GM11168 (cell line): ENCODE measurements at regions not wholly inside any gene's neighbourhood (a gene's known extent, or its start where the extent isn't known, plus 50 kb on each side); places are given as distances from the start of the nearest gene placed in this dataset.
"Not testable (repeated sequence)": the region's sequence is repeated elsewhere in the genome, so short reads cannot be mapped to it uniquely, and the experiment has no call there.

Experiments used
- in situ Hi-C: fragments of 300-500 bp; cut with MboI; formaldehyde crosslinking; loops from one replicate; pipeline ENCODE4 v1.12.0; 2022; ENCODE audit warnings: low sequenced_read_pairs; ENCODE audit not compliant: unreplicated experiment

DNA sequence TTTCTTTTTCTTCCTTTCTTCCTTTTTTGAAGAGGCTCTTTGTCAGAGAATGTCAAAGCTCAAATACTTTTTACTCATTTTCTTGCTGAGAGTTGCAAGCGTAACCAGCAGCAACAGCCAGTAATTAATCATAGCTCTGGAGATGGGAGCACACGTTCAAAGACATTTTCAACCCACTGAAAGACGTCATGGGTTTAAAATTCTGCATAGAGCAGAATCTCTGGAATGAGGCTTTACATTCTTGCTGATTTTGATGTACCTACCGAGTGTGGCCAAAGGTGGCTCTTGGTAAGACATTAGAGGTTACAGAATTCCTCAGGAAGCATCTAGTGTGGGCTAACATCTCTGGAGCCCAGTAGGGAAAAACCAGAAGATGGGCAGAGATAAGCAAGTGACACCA, 292.5 kb downstream of the MTX2 start:
- in situ Hi-C loops, result loop anchor here (25.0 kb wide), 1 partner anchor 424 kb away; the partner anchor contains the start of gene HOXD8

DNA sequence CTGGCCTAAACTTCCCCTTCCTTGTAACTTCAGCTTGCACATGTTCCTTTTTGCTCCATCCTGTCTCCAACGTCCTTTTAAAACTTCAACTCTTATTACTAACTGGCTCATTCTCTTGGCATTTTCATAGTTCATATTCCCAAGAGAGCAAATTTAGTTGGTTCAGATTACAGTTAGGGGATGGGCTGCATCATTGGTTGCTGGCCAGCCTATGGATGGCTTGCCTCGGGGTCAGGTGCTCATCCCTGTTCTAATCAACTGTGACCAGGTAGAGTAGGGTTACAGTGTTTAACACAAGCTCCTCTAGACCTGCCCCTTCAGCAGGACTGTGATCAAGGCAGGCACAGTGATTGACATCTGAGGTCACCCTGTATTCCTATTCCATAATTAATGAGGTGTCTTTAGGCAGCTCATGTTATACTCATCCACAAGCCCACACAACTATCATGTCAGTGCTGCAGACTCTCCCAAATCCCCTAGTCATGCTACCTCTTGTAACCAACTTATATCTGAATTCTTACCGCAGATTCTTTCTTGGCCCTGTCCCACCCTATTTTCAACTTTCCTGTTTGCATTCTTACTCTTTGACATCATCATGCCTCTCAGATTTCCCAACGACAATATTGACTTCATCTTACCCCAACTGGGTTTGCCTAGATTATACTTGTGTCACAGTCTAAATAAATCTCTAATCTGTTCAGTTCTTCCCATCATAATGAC, 293.3 kb downstream of the MTX2 start:
- in situ Hi-C loops, result loop anchor here (25.0 kb wide), 1 partner anchor 425 kb away; the partner anchor contains the start of gene HOXD8

DNA sequence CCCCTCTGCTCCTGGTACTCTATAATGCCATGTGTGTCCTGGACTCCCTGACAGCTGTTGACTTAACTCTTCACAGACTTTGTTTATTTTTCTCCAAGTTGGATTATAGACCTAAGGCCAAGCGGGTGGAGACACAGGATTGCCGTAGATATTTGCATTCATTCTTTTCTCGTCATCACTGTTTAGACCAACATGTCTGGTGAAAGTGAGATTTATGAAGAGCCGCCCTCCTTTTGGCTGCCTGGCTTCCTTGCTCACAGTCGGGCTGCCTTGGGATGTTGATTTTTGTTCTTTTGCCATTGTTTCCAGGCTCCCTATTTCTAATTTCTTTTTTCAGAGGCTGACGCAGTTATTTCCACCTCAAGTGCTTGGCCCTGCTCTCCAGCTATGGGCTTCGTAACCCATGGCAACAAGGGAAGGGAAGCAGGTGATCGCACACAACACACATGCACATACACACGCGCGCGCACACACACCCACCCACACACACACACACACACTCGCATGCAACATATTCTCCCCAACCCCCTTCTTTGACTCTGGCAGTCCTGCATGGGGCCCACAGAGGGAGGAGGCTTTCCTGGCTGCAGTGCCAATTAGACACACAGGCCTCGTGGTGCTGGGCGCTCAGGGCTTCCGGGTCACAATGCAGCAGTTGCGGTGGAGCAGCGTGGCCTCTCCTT, 296.5 kb downstream of the MTX2 start:
- in situ Hi-C loops, result loop anchor here (25.0 kb wide), 1 partner anchor 428 kb away; the partner anchor contains the start of gene HOXD8

DNA sequence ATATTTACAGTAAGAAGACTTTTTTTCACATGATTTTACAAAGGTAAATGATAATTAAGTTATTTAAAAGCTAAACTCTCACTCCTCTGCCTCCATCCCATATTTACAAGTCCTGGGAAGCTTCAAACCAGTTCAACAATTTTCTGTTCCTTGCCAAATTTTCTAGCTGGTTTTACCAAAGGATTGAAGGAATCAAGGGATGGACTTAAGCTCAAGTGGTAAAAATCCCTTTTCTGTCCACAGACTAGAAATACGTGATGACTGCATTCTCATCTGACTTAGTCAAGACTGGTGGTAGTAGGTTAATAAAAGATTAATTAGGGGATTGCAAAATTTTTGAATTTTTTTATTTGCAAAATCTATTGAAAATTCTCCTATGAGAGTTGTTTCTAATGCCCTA, 297.3 kb downstream of the MTX2 start:
- in situ Hi-C loops, result loop anchor here (25.0 kb wide), 1 partner anchor 429 kb away; the partner anchor contains the start of gene HOXD8

DNA sequence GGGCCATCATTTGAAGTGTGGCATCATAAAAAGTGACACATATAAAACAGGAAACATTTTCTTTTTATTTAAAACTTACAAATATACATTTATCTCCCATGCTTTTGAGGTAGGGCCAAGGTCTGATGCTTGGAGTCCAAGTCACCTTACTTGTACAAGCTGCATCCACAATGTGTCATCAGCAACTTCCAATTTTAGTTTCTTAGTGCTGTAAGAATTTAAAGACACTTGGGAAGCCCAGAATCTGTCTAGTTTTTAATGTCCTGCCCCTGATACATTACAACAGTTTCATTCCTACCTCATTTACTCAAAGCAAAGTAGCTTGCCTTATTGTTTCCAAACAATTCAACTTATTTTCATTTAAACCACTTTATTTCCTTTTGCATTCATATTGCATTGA, 297.7 kb downstream of the MTX2 start:
- in situ Hi-C loops, result loop anchor here (25.0 kb wide), 1 partner anchor 430 kb away; the partner anchor contains the start of gene HOXD8

DNA sequence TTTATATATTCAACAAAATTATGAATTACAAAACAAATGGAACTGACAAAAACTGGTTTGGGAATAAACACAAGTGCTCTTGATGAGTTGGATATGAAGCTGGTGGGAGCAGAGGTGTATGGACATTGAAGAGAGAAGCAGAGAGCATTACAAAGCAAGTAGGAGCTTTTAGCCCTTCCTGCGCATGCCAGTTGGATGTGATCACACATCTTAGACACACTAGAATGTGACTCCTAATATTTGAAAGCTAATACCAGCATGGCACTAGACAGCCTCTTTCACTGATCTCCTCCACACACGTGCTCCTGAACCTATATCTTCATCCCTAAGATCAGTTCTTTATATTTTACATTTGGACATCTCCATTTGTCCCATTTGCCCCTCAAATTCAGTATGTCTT, 298.1 kb downstream of the MTX2 start:
- in situ Hi-C loops, result loop anchor here (25.0 kb wide), 1 partner anchor 430 kb away; the partner anchor contains the start of gene HOXD8

DNA sequence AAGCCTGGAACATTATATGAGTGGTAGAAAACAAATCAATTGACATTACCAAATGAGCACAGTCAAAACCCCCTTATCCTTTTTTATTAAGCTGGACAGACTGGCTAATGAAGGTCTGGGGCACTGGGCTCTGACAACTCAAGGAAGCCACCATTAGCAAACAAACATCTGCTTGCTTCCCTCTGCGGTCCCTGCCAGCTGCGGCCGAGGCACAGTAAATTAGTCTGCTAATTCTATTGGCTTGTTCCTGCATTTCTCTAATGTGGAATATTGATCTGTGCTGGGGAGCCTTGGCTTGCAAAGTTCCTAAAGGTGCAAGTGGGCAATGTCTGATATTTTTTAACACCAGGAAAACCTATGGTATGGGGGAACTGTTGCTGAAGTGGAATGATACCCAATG, 300.3 kb downstream of the MTX2 start:
- in situ Hi-C loops, result loop anchor here (25.0 kb wide), 1 partner anchor 432 kb away; the partner anchor contains the start of gene HOXD8

DNA sequence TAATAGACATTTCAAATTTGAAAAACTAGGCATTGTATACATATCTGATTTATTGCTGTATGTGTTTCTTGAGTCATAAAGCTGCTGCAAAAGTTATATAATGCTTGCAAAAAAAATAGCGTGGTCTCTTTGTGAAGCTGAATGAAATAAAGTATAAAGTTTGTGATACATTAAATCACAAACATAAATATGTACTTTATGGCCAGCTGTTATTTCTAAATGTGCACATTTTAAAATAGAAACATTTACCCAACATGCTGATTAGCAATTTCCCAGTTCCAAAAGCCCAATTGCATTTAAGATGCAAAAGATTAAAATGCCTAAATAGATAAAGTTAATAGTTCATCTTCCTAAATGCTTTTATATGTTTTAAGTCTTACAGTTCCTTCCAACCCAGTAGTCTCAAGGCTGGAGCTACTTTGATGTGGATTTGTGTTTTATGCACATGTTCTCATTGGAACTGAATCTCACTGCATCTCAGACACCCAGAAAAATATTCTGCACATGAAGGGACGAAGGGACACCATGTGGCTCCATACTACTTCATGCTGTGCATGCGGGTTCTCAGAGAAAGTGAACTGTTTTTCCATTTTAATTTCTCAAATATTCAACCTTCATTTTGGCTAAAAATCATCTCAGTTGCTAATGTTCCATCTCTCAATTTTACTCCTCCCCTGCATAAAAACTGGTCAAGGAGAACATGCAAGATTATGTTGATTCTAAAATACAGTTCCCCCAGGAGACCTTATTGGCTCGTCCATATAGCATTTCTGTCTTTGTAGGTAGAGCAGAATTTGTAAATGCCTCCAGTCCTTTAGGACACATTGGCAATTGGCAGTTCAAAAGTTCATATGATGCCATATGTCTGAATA, 304.6 kb downstream of the MTX2 start:
- in situ Hi-C loops, result loop anchor here (25.0 kb wide), 1 partner anchor 437 kb away; the partner anchor contains the start of gene HOXD8

DNA sequence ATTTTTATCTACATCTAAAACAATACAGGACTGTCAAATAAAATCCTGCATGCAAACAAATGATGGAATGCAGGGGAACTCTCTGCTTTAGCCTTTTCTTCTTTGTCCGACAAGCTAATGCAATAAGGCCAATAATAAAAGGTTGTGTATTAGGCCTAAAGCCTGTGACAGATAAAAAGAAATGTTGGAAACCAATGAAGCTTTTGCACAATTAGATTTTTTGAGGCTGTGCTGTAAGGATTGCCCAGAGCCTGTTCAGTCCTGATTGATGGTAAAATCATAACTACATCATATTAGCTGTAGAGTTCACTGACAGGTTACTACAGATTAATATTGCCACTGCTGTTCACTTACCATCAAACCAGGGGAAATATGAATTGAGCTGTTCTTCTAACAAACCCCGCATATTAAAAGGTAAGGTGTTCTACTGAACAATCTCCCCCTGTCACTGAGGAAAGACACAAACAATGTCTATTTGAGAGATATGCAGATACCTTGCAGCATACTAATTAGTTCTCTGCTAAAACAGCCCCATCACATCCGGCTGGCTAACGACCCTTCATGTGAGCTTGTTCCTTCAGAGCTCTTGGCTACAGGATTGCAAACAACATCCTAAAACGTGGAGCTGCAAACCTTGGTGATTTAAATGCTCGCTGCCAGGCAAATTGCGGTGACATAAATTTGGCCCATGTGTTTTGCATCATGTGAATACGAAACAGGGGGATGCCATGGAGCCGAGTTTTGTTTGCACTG, 305.4 kb downstream of the MTX2 start:
- in situ Hi-C loops, result loop anchor here (25.0 kb wide), 1 partner anchor 437 kb away; the partner anchor contains the start of gene HOXD8

DNA sequence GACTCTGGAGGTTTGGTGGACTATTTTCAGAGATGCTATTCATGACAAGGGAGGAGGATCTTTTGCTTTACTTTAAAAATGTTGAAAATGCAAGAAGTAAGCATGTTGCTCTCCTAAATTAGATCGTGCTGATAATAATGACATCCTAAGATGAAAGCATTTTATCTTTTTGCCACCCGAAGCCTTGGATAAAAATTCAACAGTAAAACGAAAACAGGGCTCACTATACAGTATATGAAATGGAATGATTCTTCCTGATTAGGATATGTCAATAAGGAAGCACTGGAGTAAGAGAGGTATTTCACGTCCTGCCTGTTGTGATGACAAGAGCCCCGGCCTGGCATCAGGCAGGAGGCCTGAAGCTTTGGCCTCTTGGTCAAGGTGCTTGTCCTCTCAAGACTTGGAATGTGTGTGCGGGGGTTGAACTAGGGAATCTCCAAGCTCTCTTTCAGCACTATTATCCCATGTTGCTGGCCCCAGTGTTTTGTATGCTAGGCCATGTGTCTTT, 306.0 kb downstream of the MTX2 start:
- in situ Hi-C loops, result no loop called here

DNA sequence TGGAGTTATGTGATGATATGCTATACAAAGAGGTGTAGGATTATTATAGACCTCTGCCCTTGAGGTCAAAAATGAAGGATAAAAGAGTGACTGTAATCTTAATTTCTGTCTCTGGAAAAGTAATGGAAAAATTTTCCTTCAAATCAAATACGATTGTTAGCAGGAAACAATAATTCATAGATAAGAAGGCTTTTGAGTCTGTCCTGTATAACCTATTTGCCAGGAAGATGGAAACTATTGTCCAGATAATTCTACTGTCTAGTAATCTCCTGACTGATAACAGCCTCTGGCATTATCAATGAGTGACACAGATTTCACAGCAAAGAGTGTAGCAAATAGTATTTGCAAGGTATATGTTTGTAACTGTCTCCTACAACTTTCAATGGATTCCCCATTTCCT, 307.8 kb downstream of the MTX2 start:
- in situ Hi-C loops, result no loop called here

DNA sequence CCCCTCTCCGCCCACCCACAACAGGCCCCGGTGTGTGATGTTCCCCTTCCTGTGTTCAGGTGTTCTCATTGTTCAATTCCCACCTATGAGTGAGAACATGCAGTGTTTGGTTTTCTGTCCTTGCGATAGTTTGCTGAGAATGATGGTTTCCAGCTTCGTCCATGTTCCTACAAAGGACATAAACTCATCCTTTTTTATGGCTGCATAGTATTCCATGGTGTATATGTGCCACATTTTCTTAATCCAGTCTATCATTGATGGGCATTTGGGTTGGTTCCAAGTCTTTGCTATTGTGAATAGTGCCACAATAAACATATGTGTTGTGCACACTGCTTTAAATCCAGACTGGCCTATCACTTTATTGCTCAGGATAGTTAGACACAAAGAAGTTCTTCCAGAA, 309.1 kb downstream of the MTX2 start:
- in situ Hi-C loops, result not testable (repeated sequence)

DNA sequence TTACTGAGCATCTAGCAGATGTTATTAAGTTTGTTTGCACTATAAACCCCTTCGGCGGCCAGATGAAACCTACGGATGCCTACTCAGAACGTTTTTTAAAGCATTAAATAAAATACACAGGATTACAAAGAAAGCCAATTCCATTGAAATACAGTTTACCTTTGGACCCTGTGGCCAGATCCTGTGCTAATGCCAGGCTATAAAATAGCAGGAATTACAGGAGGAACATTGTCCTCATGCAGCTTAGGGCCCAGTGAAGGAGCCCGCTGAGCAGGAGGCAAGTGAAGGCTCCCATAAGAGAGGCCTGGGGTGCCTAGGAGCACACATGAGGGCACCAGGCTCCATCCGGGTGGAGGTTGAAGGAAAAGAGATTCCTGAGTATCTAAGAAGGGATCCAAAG, 310.4 kb downstream of the MTX2 start:
- in situ Hi-C loops, result no loop called here

DNA sequence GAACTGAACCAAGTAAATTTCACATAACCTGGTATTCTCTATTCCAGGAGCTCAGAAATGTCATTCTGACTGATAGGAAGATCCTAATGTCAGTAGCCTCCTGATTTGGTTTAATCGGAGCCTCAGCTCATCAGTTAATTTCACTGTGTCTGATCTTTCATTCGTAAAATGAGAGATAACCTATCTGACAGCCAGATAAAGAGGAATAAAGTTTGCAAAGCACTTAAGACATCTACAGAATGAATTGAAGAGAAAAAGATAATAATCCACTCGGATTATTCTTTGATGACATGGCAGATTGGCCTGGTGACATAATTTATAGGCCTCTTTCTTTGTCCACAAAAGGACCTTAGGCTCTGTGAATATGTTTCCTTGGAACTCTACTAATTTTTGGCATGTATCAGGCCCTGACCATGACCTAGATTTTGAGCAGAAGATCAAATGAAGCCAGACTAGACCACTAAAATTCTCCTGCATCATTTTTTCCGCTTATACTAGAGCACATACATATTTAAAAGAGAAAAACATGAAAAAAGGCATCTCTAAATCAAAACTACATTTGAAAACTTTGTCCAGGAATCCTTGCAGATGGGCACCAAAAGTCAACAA, 312.4 kb downstream of the MTX2 start:
- in situ Hi-C loops, result no loop called here

DNA sequence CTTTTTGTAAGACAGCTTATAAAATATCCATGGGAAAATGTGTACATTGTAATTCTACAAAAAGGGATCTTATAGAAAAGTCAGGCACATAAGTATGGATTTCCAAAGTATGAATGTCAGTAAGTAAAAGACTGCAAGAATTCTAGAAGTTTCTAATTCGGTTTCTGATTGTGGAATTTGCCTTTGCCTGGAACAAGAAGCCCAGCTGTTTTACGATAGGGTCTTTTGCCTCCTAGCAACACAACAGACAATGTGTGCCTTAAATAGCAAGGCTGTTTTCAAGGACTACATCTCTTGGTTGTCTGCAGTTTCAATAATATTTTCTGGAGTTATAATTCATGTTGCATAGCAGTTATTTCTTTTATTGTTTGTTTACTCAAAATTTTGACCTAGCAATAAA, 312.9 kb downstream of the MTX2 start:
- in situ Hi-C loops, result no loop called here

DNA sequence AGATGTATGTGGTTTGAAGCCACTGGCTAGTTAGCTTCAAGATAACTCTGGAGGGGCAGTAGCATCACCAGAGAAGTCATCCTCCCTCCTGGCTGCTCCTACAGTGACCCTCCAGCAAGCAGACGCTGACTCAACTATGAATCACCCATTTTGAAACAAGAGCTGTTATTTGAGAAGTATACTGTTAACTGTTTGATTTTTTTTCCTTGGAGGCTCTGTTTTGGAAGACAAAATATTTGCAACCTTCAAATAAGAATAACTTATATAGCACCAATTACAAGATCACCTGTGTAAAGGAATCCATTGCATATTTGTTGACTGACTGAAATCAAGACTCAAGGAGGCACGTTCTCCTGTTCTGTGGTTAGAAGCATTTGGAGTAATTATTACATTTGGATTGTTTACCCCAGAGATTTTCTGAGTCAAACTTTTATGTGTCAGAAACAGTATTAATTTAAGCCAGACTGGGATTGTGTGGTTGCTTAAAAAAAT, 313.8 kb downstream of the MTX2 start:
- in situ Hi-C loops, result no loop called here

DNA sequence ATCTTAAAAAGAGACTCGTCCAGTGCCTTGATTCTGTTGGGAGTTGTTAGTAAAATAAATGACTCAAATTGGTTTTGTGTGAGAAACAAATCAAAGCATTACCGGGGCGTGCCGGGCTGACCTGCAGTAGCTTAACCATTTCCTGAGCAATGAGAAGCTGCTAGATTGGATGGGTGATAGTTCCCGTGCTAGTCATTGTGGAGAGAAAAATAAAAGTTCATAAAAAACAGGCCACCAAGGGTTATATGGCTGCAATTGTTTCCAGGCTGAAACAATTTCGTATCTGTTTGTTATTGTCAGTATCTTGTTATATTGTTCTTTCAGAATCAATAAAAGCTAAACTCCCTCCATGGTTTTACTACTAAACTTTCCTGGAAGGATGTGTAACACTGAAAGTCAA, 314.4 kb downstream of the MTX2 start:
- in situ Hi-C loops, result no loop called here

DNA sequence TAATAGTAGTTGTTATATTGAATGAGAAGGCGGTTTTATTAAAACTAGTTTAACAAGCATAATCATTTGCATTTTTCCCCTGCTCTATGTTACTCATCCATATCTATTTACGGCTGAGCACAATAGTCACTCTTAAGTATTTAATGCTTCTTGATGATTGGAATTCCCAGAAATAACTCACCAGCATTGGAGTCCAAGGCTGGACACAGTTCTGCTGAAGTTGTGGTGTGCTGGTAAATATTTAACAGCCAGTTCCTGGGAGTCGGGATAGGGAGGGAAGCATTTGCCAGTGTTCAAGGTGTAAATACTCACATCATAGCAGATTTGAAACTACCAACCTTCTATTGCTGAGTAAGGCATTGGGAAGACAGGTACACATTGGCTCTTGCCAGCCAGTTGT, 315.1 kb downstream of the MTX2 start:
- in situ Hi-C loops, result no loop called here

DNA sequence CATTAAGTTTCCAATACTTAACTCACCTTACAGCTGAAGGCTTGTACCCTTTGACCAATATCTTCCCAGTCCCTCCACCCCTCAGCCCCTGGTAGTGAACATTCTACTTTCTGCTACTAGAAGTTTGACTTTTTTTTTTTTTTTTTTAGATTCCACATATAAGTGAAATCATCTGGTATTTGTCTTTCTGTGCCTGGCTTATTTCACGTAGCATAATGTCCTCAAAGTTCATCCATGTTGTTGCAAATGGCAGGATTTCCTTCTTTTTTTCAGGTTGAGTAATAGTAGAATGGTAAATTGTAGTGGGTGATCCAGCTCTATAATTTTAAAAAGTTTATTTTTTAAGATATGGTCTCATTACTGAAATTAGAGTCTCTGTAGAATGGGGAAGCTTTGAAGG, 316.0 kb downstream of the MTX2 start:
- in situ Hi-C loops, result no loop called here
